HCT116 (cell line): ENCODE measurements at regions not wholly inside any gene's neighbourhood (a gene's known extent, or its start where the extent isn't known, plus 50 kb on each side); places are given as distances from the start of the nearest gene placed in this dataset.

ENCODE experiments used
- ATAC-seq: fragments of 200-7000 bp; cut with Tn5 transposase; 2 replicates; pipeline ENCODE4 v1.9.1; 2020; ENCODE audit warnings: mild to moderate bottlenecking, moderate library complexity
- BruUV-seq: library from RNA; stranded (reverse); fragments of 400-500 nt; replicated peaks from 2 replicates; lab custom pipeline; 2021; lab: Mats Ljungman, UMichigan
- CTCF ChIA-PET: fragments of 300-600 bp; sonication (Branson Sonifier 250); formaldehyde crosslinking; loops from one replicate; lab custom pipeline; 2021; ENCODE audit warnings: antibody characterized with exemption; lab: Charles Lee
- POLR2A ChIA-PET: fragments of 300-600, 350-600 bp; sonication (Branson Sonifier 250); formaldehyde crosslinking; loops from one replicate; lab custom pipeline; 2021; ENCODE audit warnings: antibody characterized with exemption; lab: Charles Lee
- RAD21 ChIA-PET, 2 experiments: fragments of 300-600 bp; sonication (Branson Sonifier 250); formaldehyde crosslinking; loops; one replicate each; lab custom pipeline; 2023; ENCODE audit warnings: low total read pairs in 2 of 2; ENCODE audit not compliant: uncharacterized antibody in 2 of 2, unreplicated experiment in 2 of 2, low non-redundant PET in 1 of 2; lab: Charles Lee
- DNase-seq: peaks from one replicate; pipeline ENCODE4 v3.0.0-alpha.2; 2010; ENCODE audit warnings: low read depth, low spot score
- H2AFZ ChIP-seq: fragments of 200-600 bp; shearing (Covaris generic), sonication (generic); 2 replicates; pipeline ENCODE4 v1.6.1; 2017; ENCODE audit warnings: low read depth, mixed run types, mixed read lengths, antibody characterized with exemption, low read length; ENCODE audit not compliant: poor library complexity, severe bottlenecking
- H3K27ac ChIP-seq: 2 replicates; pipeline ENCODE4 v1.5.1; 2012; ENCODE audit warnings: low read depth, low read length
- H3K27me3 ChIP-seq: fragments of 200-600 bp; sonication (generic); 2 replicates; pipeline ENCODE4 v1.6.1; 2016; ENCODE audit warnings: mixed run types, low read length, mixed read lengths; ENCODE audit not compliant: insufficient read depth
- H3K36me3 ChIP-seq, 2 experiments: fragments of 200-500 bp in 1 of 2; fragments of 200-600 bp in 1 of 2; sonication (Bioruptor generic) in 1 of 2; sonication (generic) in 1 of 2; 2 replicates each; pipeline versions ENCODE4 v1.5.1 to v1.6.1; 2014 to 2016; ENCODE audit warnings: low read length in 2 of 2, inconsistent platforms in 1 of 2, mixed read lengths in 1 of 2, mixed run types in 1 of 2; ENCODE audit not compliant: insufficient read depth in 2 of 2, control insufficient read depth in 1 of 2
- H3K4me1 ChIP-seq, 2 experiments: fragments of 200-600 bp in 1 of 2; sonication (generic) in 1 of 2; 2 replicates each; pipeline versions ENCODE4 v1.5.1 to v1.6.1; 2012 to 2017; ENCODE audit warnings: low read length in 2 of 2, inconsistent platforms in 1 of 2, mild to moderate bottlenecking in 1 of 2, mixed read lengths in 1 of 2, mixed run types in 1 of 2, moderate library complexity in 1 of 2; ENCODE audit not compliant: insufficient read depth in 2 of 2, control insufficient read depth in 1 of 2
- H3K4me2 ChIP-seq: fragments of 200-600 bp; sonication (generic); 2 replicates; pipeline ENCODE4 v1.6.1; 2017; ENCODE audit warnings: mixed run types, low read length, mixed read lengths
- H3K4me3 ChIP-seq, 2 experiments: fragments of 200-600 bp in 1 of 2; sonication (generic) in 1 of 2; replicated peaks in 1 of 2; 2 replicates each; pipeline ENCODE4 v1.5.1; 2011 to 2016; ENCODE audit warnings: low read length in 2 of 2, control low read depth in 1 of 2, low read depth in 1 of 2, mild to moderate bottlenecking in 1 of 2, mixed read lengths in 1 of 2, mixed run types in 1 of 2
- H3K79me2 ChIP-seq: fragments of 200-600 bp; sonication (generic); 2 replicates; pipeline ENCODE4 v1.6.1; 2017; ENCODE audit warnings: mild to moderate bottlenecking, mixed run types, low read length, moderate library complexity, mixed read lengths; ENCODE audit not compliant: insufficient read depth
- H3K9ac ChIP-seq: fragments of 200-600 bp; sonication (generic); 2 replicates; pipeline ENCODE4 v1.6.1; 2016; ENCODE audit warnings: low read length, mixed read lengths
- H3K9me2 ChIP-seq: fragments of 200-600 bp; sonication (generic), shearing (Covaris generic); 2 replicates; pipeline ENCODE4 v1.6.1; 2017; ENCODE audit warnings: mixed run types, mild to moderate bottlenecking, moderate library complexity; ENCODE audit not compliant: insufficient read depth
- H3K9me3 ChIP-seq, 2 experiments: fragments of 200-500 bp in 1 of 2; fragments of 200-600 bp in 1 of 2; sonication (Bioruptor generic) in 1 of 2; sonication (generic) in 1 of 2; 2 replicates each; pipeline ENCODE4 v1.6.1; 2014 to 2017; ENCODE audit warnings: low read length in 2 of 2, mixed read lengths in 2 of 2, inconsistent platforms in 1 of 2, low read depth in 1 of 2, mild to moderate bottlenecking in 1 of 2, mixed run types in 1 of 2, moderate library complexity in 1 of 2; ENCODE audit not compliant: control insufficient read depth in 1 of 2, insufficient read depth in 1 of 2
- H4K20me1 ChIP-seq: fragments of 200-600 bp; sonication (generic), shearing (Covaris generic); 2 replicates; pipeline ENCODE4 v1.6.1; 2017; ENCODE audit warnings: mixed run types, mild to moderate bottlenecking, moderate library complexity; ENCODE audit not compliant: insufficient read depth
- CBX3 ChIP-seq: IDR thresholded peaks from 2 replicates; pipeline ENCODE4 v1.6.1; 2012; ENCODE audit warnings: low read depth
- CEBPB ChIP-seq: IDR thresholded peaks from 2 replicates; pipeline ENCODE4 v1.6.1; 2012; ENCODE audit warnings: low read depth
- EGR1 ChIP-seq: IDR thresholded peaks from 2 replicates; pipeline ENCODE4 v1.6.1; 2012; ENCODE audit warnings: low read depth
- EZH2 ChIP-seq: fragments of 200-600 bp; sonication (generic); IDR thresholded peaks from 2 replicates; pipeline ENCODE4 v1.6.1; 2017; ENCODE audit warnings: antibody characterized with exemption, mixed run types
- EZH2phosphoT487 ChIP-seq: fragments of 200-600 bp; IDR thresholded peaks from 2 replicates; pipeline ENCODE4 v1.6.1; 2018; ENCODE audit warnings: antibody characterized with exemption, borderline replicate concordance
- FOSL1 ChIP-seq: IDR thresholded peaks from 2 replicates; pipeline ENCODE4 v1.6.1; 2012; ENCODE audit warnings: low read depth
- JUND ChIP-seq: IDR thresholded peaks from 2 replicates; pipeline ENCODE4 v1.6.1; 2012
- POLR2AphosphoS5 ChIP-seq: IDR thresholded peaks from 2 replicates; pipeline ENCODE4 v1.6.1; 2011; ENCODE audit warnings: mild to moderate bottlenecking, low read depth, low read length, moderate library complexity
- RAD21 ChIP-seq: IDR thresholded peaks from 2 replicates; pipeline ENCODE4 v1.6.1; 2012; ENCODE audit warnings: low read depth, mild to moderate bottlenecking
- SIN3A ChIP-seq: IDR thresholded peaks from 2 replicates; pipeline ENCODE4 v1.6.1; 2012; ENCODE audit warnings: low read depth
- SRF ChIP-seq: IDR thresholded peaks from 2 replicates; pipeline ENCODE4 v1.6.1; 2012; ENCODE audit warnings: low read depth
- ZNF274 ChIP-seq: fragments of 200-500 bp; sonication (Bioruptor generic); IDR thresholded peaks from 2 replicates; pipeline ENCODE4 v1.6.1; 2014; ENCODE audit warnings: mild to moderate bottlenecking, low read depth, low read length, inconsistent platforms
- intact Hi-C: fragments of 100-400 bp; cut with micrococcal nuclease; formaldehyde crosslinking; loops from 2 replicates; pipeline ENCODE4 v1.10.0; 2022
- TF ChIP-seq, protein P1 (sequence below): IDR thresholded peaks from 2 replicates; pipeline ENCODE4 v1.6.1; 2011; ENCODE audit warnings: mild to moderate bottlenecking, low read length, moderate library complexity; ENCODE audit not compliant: insufficient replicate concordance; ENCODE audit errors: extremely low read depth
- TF ChIP-seq, protein P2 (sequence below): IDR thresholded peaks from 2 replicates; pipeline ENCODE4 v1.6.1; 2012
- TF ChIP-seq, protein P3 (sequence below): IDR thresholded peaks from 2 replicates; pipeline ENCODE4 v1.6.1; 2012; ENCODE audit warnings: low read depth

DNA sequence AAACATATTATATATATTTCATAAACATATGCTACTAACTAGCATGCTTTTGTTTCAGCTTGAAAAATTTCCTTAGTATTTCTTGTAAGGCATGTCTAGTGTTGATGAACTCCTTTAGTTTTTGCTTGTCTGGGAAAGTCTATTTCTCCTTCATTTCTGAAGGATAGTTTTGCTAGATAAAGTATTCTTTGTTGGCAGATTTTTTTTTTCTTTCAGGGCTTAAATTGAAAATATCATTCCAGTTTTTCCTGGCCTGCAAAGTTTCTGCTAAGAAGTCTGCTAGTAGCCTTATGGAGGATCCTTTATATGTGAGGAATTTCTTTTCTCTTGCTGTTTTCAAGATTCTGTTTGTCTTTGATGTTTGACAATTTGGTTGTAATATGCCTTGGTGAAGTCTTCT is 183.5 kb downstream of the SLC4A3 start:
- peaks cover 6 to 11% of the 10 kb centered on the region in 2 experiments; a peak in 3 of 4 replicates for H3K36me3 ChIP-seq
- ATAC-seq (no peak), DNase-seq (no peak)
- H4K20me1 ChIP-seq, result no peaks in the 10 kb centered on the region
- no peak for TF ChIP-seq SRF
- no peak for TF ChIP-seq CEBPB
- TF ChIP-seq EZH2, result no peak
- no peak for TF ChIP-seq SIN3A
- no peak for TF ChIP-seq JUND
- TF ChIP-seq, protein P1, sequence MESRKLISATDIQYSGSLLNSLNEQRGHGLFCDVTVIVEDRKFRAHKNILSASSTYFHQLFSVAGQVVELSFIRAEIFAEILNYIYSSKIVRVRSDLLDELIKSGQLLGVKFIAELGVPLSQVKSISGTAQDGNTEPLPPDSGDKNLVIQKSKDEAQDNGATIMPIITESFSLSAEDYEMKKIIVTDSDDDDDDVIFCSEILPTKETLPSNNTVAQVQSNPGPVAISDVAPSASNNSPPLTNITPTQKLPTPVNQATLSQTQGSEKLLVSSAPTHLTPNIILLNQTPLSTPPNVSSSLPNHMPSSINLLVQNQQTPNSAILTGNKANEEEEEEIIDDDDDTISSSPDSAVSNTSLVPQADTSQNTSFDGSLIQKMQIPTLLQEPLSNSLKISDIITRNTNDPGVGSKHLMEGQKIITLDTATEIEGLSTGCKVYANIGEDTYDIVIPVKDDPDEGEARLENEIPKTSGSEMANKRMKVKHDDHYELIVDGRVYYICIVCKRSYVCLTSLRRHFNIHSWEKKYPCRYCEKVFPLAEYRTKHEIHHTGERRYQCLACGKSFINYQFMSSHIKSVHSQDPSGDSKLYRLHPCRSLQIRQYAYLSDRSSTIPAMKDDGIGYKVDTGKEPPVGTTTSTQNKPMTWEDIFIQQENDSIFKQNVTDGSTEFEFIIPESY, result no peak
- no peak for TF ChIP-seq ZNF274
- TF ChIP-seq, protein P2, sequence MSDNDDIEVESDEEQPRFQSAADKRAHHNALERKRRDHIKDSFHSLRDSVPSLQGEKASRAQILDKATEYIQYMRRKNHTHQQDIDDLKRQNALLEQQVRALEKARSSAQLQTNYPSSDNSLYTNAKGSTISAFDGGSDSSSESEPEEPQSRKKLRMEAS, result no peak
- TF ChIP-seq EZH2phosphoT487, result no peak
- TF ChIP-seq POLR2AphosphoS5, result no peak
- TF ChIP-seq EGR1, result no peak
- no peak for TF ChIP-seq FOSL1
- TF ChIP-seq, protein P3, sequence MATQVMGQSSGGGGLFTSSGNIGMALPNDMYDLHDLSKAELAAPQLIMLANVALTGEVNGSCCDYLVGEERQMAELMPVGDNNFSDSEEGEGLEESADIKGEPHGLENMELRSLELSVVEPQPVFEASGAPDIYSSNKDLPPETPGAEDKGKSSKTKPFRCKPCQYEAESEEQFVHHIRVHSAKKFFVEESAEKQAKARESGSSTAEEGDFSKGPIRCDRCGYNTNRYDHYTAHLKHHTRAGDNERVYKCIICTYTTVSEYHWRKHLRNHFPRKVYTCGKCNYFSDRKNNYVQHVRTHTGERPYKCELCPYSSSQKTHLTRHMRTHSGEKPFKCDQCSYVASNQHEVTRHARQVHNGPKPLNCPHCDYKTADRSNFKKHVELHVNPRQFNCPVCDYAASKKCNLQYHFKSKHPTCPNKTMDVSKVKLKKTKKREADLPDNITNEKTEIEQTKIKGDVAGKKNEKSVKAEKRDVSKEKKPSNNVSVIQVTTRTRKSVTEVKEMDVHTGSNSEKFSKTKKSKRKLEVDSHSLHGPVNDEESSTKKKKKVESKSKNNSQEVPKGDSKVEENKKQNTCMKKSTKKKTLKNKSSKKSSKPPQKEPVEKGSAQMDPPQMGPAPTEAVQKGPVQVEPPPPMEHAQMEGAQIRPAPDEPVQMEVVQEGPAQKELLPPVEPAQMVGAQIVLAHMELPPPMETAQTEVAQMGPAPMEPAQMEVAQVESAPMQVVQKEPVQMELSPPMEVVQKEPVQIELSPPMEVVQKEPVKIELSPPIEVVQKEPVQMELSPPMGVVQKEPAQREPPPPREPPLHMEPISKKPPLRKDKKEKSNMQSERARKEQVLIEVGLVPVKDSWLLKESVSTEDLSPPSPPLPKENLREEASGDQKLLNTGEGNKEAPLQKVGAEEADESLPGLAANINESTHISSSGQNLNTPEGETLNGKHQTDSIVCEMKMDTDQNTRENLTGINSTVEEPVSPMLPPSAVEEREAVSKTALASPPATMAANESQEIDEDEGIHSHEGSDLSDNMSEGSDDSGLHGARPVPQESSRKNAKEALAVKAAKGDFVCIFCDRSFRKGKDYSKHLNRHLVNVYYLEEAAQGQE, result no peak
- no peak for TF ChIP-seq RAD21
- TF ChIP-seq CBX3, result no peak
- 0 out of 4 replicates have a peak, but pooled peaks cover 0 to 3% of the 10 kb centered on the region in 2 experiments for H3K9me3 ChIP-seq
- no peak overlapping the region for H3K9ac ChIP-seq
- H2AFZ ChIP-seq, result no peak overlapping the region
- BruUV-seq, result no TSS peak
- ChIA-PET RAD21 (no interaction called here), CTCF (no interaction called here), POLR2A (no interaction called here)
- H3K4me1 ChIP-seq, result no peaks in the 10 kb centered on the region
- intact Hi-C loops, result no loop called here
- no peak overlapping the region for H3K4me3 ChIP-seq
- H3K9me2 ChIP-seq, result no peaks in the 10 kb centered on the region
- no peak overlapping the region for H3K27ac ChIP-seq
- no peak overlapping the region for H3K4me2 ChIP-seq
- H3K27me3 ChIP-seq, result no peaks in the 10 kb centered on the region
- peaks cover 10% of the 10 kb centered on the region; the same call in 1 of the 2 replicates for H3K79me2 ChIP-seq
